GM19351 (cell line): ENCODE measurements at regions not wholly inside any gene's neighbourhood (a gene's known extent, or its start where the extent isn't known, plus 50 kb on each side); places are given as distances from the start of the nearest gene placed in this dataset.
A peak's percentile ranks its signal among the peaks of the same experiment; 100 is the strongest.

ENCODE experiments used
- ATAC-seq: cut with Tn5 transposase; IDR thresholded peaks from one replicate; pipeline ENCODE4 v1.9.1; 2021; ENCODE audit warnings: mild to moderate bottlenecking, moderate library complexity; ENCODE audit not compliant: unreplicated experiment

GRCh38 chr2:153109793-153110192 lies 368.8 kb downstream of the RPRM start:
- ATAC-seq, result no peak

GRCh38 chr2:153106802-153107477 lies 371.6 kb downstream of the RPRM start:
- ATAC-seq, result peak; percentile 66

- ATAC-seq, result no peak
Measured at GRCh38 chr2:153105829-153106578, 372.6 kb downstream of the RPRM start.

GRCh38 chr2:153101187-153101586 lies 377.4 kb downstream of the RPRM start:
- no peak for ATAC-seq

GRCh38 chr2:153100151-153100550 lies 378.4 kb downstream of the RPRM start:
- ATAC-seq, result no peak

GRCh38 chr2:153098073-153098472 lies 379.7 kb downstream of the ARL6IP6 start:
- no peak for ATAC-seq

- ATAC-seq, result no peak
Measured at GRCh38 chr2:153096272-153096671, 377.9 kb downstream of the ARL6IP6 start.

- ATAC-seq, result no peak
Measured at GRCh38 chr2:153091344-153091743, 372.9 kb downstream of the ARL6IP6 start.

GRCh38 chr2:153079315-153079714 lies 360.9 kb downstream of the ARL6IP6 start:
- ATAC-seq, result no peak

GRCh38 chr2:153077311-153077710 lies 358.9 kb downstream of the ARL6IP6 start:
- no peak for ATAC-seq

- no peak for ATAC-seq
Measured at GRCh38 chr2:153074207-153074606, 355.8 kb downstream of the ARL6IP6 start.

- no peak for ATAC-seq
Measured at GRCh38 chr2:153072813-153073212, 354.4 kb downstream of the ARL6IP6 start.

- ATAC-seq, result no peak
Measured at GRCh38 chr2:153072077-153072476, 353.7 kb downstream of the ARL6IP6 start.

GRCh38 chr2:153071090-153071489 lies 352.7 kb downstream of the ARL6IP6 start:
- no peak for ATAC-seq

GRCh38 chr2:153068915-153069314 lies 350.5 kb downstream of the ARL6IP6 start:
- no peak for ATAC-seq

- ATAC-seq, result no peak
Measured at GRCh38 chr2:153068052-153068451, 349.6 kb downstream of the ARL6IP6 start.

GRCh38 chr2:153059338-153060052 lies 341.1 kb downstream of the ARL6IP6 start:
- no peak for ATAC-seq

GRCh38 chr2:153057743-153058142 lies 339.3 kb downstream of the ARL6IP6 start:
- no peak for ATAC-seq

- no peak for ATAC-seq
Measured at GRCh38 chr2:153055182-153055581, 336.8 kb downstream of the ARL6IP6 start.

- ATAC-seq, result no peak
Measured at GRCh38 chr2:153052807-153053559, 334.6 kb downstream of the ARL6IP6 start.

- no peak for ATAC-seq
Measured at GRCh38 chr2:153047220-153047619, 328.8 kb downstream of the ARL6IP6 start.
